SK-N-MC (cell line): ENCODE measurements at regions not wholly inside any gene's neighbourhood (a gene's known extent, or its start where the extent isn't known, plus 50 kb on each side); places are given as distances from the start of the nearest gene placed in this dataset.

Source experiments
- EZH2 ChIP-seq: fragments of 200-600 bp; sonication (generic); IDR thresholded peaks from one replicate; pipeline ENCODE4 v1.6.1; 2017; ENCODE audit warnings: antibody characterized with exemption
- FOXP2 ChIP-seq: optimal IDR thresholded peaks from 2 replicates; pipeline ENCODE3; 2011; ENCODE audit warnings: mild to moderate bottlenecking, moderate library complexity; ENCODE audit not compliant: insufficient read depth; ENCODE audit errors: extremely low read length, control extremely low read depth
- POLR2AphosphoS5 ChIP-seq: IDR thresholded peaks from 2 replicates; pipeline ENCODE4 v1.6.1; 2012; ENCODE audit warnings: mild to moderate bottlenecking, low read depth, low read length, borderline replicate concordance

DNA sequence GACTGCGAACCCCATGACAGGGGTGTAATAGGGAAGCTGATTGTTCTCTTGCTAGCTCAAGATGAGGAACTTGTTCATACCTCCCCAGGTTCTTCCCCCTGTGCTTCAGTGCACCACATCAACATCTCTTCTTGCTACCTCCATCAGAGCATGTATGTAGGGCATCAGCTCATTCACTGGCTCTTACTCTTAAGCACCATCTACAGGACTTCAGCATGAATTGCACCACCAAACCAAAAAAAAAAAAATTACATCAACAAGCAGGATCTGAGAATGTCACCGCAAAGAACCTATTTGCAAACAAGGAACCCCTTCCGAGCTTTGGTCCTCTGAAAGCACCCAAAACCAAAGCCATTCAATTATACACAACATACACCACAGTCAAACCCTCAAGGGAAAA, 2226.5 kb upstream of the RAG2 start:
- TF ChIP-seq EZH2 (no peak), POLR2AphosphoS5 (no peak), FOXP2 (no peak)
